ENCODE measurements at regions not wholly inside any gene's neighbourhood (a gene's known extent, or its start where the extent isn't known, plus 50 kb on each side); places are given as distances from the start of the nearest gene placed in this dataset.

- no peaks in the 10 kb centered on the region for H3K9me2 ChIP-seq (ENCODE audit: insufficient read depth, low read length)
- H3K27ac ChIP-seq (ENCODE audit: low read depth, low read length, poor library complexity, severe bottlenecking) = no peak overlapping the region
- POLR2A ChIA-PET = interaction anchor here (0.6 kb wide), 1 partner anchor 99 kb away, joined by 8 read pairs; no protein-coding TSS in a partner anchor
- H3K4me3 ChIP-seq (ENCODE audit: low read depth, low read length, poor library complexity, severe bottlenecking) = no peak overlapping the region
- no TSS peak for BruUV-seq (replicated peaks)
- H3K9me3 ChIP-seq (ENCODE audit: low read length) = peaks cover 16% of the 10 kb centered on the region; the same call in 1 of the 2 replicates
- DNase-seq (ENCODE audit: low spot score) = no peak
- CTCF ChIA-PET (ENCODE audit: unreplicated experiment) = no interaction called here
- no peaks in the 10 kb centered on the region for H4K20me1 ChIP-seq (ENCODE audit: insufficient read depth, low read length)
- no peaks in the 10 kb centered on the region for H3K79me2 ChIP-seq (ENCODE audit: insufficient read depth, low read depth, low read length)
- no peaks in the 10 kb centered on the region for H3K36me3 ChIP-seq (ENCODE audit: insufficient read depth, low read length)
- no peak for TF ChIP-seq EZH2phosphoT487 (IDR thresholded peaks at IDR 0.05; ENCODE audit: borderline replicate concordance, low read depth, low read length)
- TF ChIP-seq, protein P1, sequence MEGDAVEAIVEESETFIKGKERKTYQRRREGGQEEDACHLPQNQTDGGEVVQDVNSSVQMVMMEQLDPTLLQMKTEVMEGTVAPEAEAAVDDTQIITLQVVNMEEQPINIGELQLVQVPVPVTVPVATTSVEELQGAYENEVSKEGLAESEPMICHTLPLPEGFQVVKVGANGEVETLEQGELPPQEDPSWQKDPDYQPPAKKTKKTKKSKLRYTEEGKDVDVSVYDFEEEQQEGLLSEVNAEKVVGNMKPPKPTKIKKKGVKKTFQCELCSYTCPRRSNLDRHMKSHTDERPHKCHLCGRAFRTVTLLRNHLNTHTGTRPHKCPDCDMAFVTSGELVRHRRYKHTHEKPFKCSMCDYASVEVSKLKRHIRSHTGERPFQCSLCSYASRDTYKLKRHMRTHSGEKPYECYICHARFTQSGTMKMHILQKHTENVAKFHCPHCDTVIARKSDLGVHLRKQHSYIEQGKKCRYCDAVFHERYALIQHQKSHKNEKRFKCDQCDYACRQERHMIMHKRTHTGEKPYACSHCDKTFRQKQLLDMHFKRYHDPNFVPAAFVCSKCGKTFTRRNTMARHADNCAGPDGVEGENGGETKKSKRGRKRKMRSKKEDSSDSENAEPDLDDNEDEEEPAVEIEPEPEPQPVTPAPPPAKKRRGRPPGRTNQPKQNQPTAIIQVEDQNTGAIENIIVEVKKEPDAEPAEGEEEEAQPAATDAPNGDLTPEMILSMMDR (conservative IDR thresholded peaks at IDR 0.05; ENCODE audit: low read length) = no peak
- H2AFZ ChIP-seq (ENCODE audit: low read length) = no peak overlapping the region
- no peak overlapping the region for H3K4me2 ChIP-seq (ENCODE audit: low read length)
- H3K4me1 ChIP-seq (ENCODE audit: insufficient read depth, low read length, poor library complexity, severe bottlenecking) = no peaks in the 10 kb centered on the region
- intact Hi-C loops (cut with micrococcal nuclease; ENCODE audit: unreplicated experiment) = no loop called here
These were observed 95.4 kb upstream of the SFRP2 start for GRCh38 chr4:153884325-153884724.

DNA sequence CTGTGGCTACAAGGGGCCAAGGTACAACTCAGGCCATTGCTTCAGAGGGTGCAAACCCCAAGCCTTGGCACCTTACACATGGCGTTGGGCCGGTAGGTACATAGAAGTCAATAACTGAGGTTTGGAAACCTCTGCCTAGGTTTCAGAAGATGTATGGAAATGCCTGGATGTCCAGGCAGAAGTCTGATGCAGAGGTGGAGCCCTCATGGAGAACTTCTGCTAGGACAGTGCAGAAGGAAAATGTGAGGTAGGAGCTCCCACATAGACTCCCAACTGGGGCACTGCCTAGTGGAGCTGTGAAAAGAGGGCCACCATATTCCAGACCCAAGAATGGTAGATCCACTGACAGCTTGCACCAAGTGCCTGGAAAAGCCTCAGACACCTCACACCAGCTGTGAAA is 92.1 kb upstream of the SFRP2 start:
- no TSS peak for BruUV-seq (replicated peaks)
- ChIA-PET POLR2A (no interaction called here), CTCF (ENCODE audit: unreplicated experiment) (no interaction called here)
- Histone ChIP-seq H2AFZ (ENCODE audit: low read length) (no peak overlapping the region), H3K36me3 (ENCODE audit: insufficient read depth, low read length) (no peaks in the 10 kb centered on the region), H4K20me1 (ENCODE audit: insufficient read depth, low read length) (no peaks in the 10 kb centered on the region), H3K9me3 (ENCODE audit: low read length) (peaks cover 16% of the 10 kb centered on the region; the same call in 1 of the 2 replicates), H3K27ac (ENCODE audit: low read depth, low read length, poor library complexity, severe bottlenecking) (no peak overlapping the region), H3K9me2 (ENCODE audit: insufficient read depth, low read length) (no peaks in the 10 kb centered on the region), H3K79me2 (ENCODE audit: insufficient read depth, low read depth, low read length) (no peaks in the 10 kb centered on the region), H3K4me1 (ENCODE audit: insufficient read depth, low read length, poor library complexity, severe bottlenecking) (no peaks in the 10 kb centered on the region), H3K4me3 (ENCODE audit: low read depth, low read length, poor library complexity, severe bottlenecking) (no peak overlapping the region), H3K4me2 (ENCODE audit: low read length) (no peak overlapping the region)
- TF ChIP-seq, protein P1 (conservative IDR thresholded peaks at IDR 0.05; ENCODE audit: low read length) = no peak
- TF ChIP-seq EZH2phosphoT487 (IDR thresholded peaks at IDR 0.05; ENCODE audit: borderline replicate concordance, low read depth, low read length) = no peak
- DNase-seq (ENCODE audit: low spot score) = peak; percentile 11
- intact Hi-C loops (cut with micrococcal nuclease; ENCODE audit: unreplicated experiment) = no loop called here

- Histone ChIP-seq H3K79me2 (ENCODE audit: insufficient read depth, low read depth, low read length) (no peaks in the 10 kb centered on the region), H3K4me3 (ENCODE audit: low read depth, low read length, poor library complexity, severe bottlenecking) (no peak overlapping the region), H3K4me1 (ENCODE audit: insufficient read depth, low read length, poor library complexity, severe bottlenecking) (no peaks in the 10 kb centered on the region), H3K9me2 (ENCODE audit: insufficient read depth, low read length) (no peaks in the 10 kb centered on the region), H2AFZ (ENCODE audit: low read length) (no peak overlapping the region), H3K27ac (ENCODE audit: low read depth, low read length, poor library complexity, severe bottlenecking) (no peak overlapping the region), H3K36me3 (ENCODE audit: insufficient read depth, low read length) (no peaks in the 10 kb centered on the region), H3K9me3 (ENCODE audit: low read length) (peaks cover 16% of the 10 kb centered on the region; the same call in 1 of the 2 replicates), H3K4me2 (ENCODE audit: low read length) (no peak overlapping the region), H4K20me1 (ENCODE audit: insufficient read depth, low read length) (no peaks in the 10 kb centered on the region)
- CTCF ChIA-PET (ENCODE audit: unreplicated experiment) = no interaction called here
- DNase-seq (ENCODE audit: low spot score) = no peak
- TF ChIP-seq EZH2phosphoT487 (IDR thresholded peaks at IDR 0.05; ENCODE audit: borderline replicate concordance, low read depth, low read length) = no peak
- TF ChIP-seq, protein P1 (conservative IDR thresholded peaks at IDR 0.05; ENCODE audit: low read length) = no peak
- intact Hi-C loops (cut with micrococcal nuclease; ENCODE audit: unreplicated experiment) = no loop called here
- no TSS peak for BruUV-seq (replicated peaks)
- POLR2A ChIA-PET = interaction anchor here (0.6 kb wide), 1 partner anchor 65 kb away, joined by 6 read pairs; no protein-coding TSS in a partner anchor
These were observed 89.0 kb upstream of the SFRP2 start for GRCh38 chr4:153877898-153878297.

Data from OCI-LY7 (cell line).